CD14-positive monocyte (primary cell): ENCODE measurements at regions not wholly inside any gene's neighbourhood (a gene's known extent, or its start where the extent isn't known, plus 50 kb on each side); places are given as distances from the start of the nearest gene placed in this dataset.

ENCODE experiments used
- DNase-seq, 3 donors: peaks; one replicate each; pipeline ENCODE4 v3.0.0-alpha.2; 2011 to 2022
- H2AFZ ChIP-seq: 2 replicates; pipeline ENCODE4 v1.6.0; 2012; ENCODE audit warnings: mild to moderate bottlenecking, low read depth, low read length, inconsistent platforms; ENCODE audit not compliant: insufficient read depth, poor library complexity, severe bottlenecking
- H3K27ac ChIP-seq, 2 donors: 1 replicate in 1 of 2; 2 replicates in 1 of 2; pipeline ENCODE4 v1.5.1; 2012 to 2013; ENCODE audit warnings: low read length in 2 of 2, control low read depth in 1 of 2, inconsistent platforms in 1 of 2, low read depth in 1 of 2, mild to moderate bottlenecking in 1 of 2
- H3K27me3 ChIP-seq, 2 donors: one replicate each; pipeline versions ENCODE4 v1.6.0 to v1.6.1; 2011 to 2013; ENCODE audit warnings: low read length in 2 of 2; ENCODE audit not compliant: control insufficient read depth in 2 of 2, insufficient read depth in 2 of 2
- H3K36me3 ChIP-seq, 2 donors: replicated peaks in 1 of 2; 1 replicate in 1 of 2; 2 replicates in 1 of 2; pipeline versions ENCODE4 v1.5.1 to v1.6.1; 2012 to 2013; ENCODE audit warnings: low read length in 2 of 2, control low read depth in 1 of 2, inconsistent platforms in 1 of 2, mild to moderate bottlenecking in 1 of 2; ENCODE audit not compliant: insufficient read depth in 2 of 2, control insufficient read depth in 1 of 2
- H3K4me1 ChIP-seq, 2 donors: 1 replicate in 1 of 2; 2 replicates in 1 of 2; pipeline versions ENCODE4 v1.5.1 to v1.6.1; 2012 to 2013; ENCODE audit warnings: low read length in 2 of 2, control low read depth in 1 of 2, inconsistent platforms in 1 of 2, mild to moderate bottlenecking in 1 of 2, moderate library complexity in 1 of 2; ENCODE audit not compliant: insufficient read depth in 2 of 2, control insufficient read depth in 1 of 2
- H3K4me2 ChIP-seq: replicated peaks from 2 replicates; pipeline ENCODE3; 2012; ENCODE audit warnings: low read length, moderate library complexity, mild to moderate bottlenecking; ENCODE audit not compliant: poor library complexity, severe bottlenecking; ENCODE audit errors: extremely low read depth
- H3K4me3 ChIP-seq, 3 experiments: fragments of 200-600 bp in 1 of 3; sonication (generic) in 1 of 3; replicated peaks in 1 of 3; 1 replicate in 2 of 3; 2 replicates in 1 of 3; pipeline ENCODE4 v1.5.1; 2011 to 2013; ENCODE audit warnings: low read length in 3 of 3, mild to moderate bottlenecking in 3 of 3, control low read depth in 2 of 3, low read depth in 2 of 3, inconsistent platforms in 1 of 3, moderate library complexity in 1 of 3
- H3K79me2 ChIP-seq: 2 replicates; pipeline ENCODE4 v1.6.0; 2012; ENCODE audit warnings: mild to moderate bottlenecking, control low read depth, inconsistent platforms, low read length, moderate library complexity; ENCODE audit not compliant: insufficient read depth
- H3K9ac ChIP-seq: 2 replicates; pipeline ENCODE4 v1.6.0; 2017; ENCODE audit warnings: low read length, mild to moderate bottlenecking; ENCODE audit not compliant: insufficient read depth, poor library complexity, severe bottlenecking
- H3K9me3 ChIP-seq, 2 donors: replicated peaks in 1 of 2; 1 replicate in 1 of 2; 2 replicates in 1 of 2; pipeline versions ENCODE4 v1.5.1 to v1.6.1; 2012 to 2013; ENCODE audit warnings: low read length in 2 of 2, control low read depth in 1 of 2; ENCODE audit not compliant: control insufficient read depth in 1 of 2, insufficient read depth in 1 of 2
- H4K20me1 ChIP-seq: 2 replicates; pipeline ENCODE4 v1.6.0; 2012; ENCODE audit warnings: mild to moderate bottlenecking, low read length, control low read depth, moderate library complexity; ENCODE audit not compliant: insufficient read depth
- H3K27ac Mint-ChIP-seq, 7 donors: one replicate each; pipeline ENCODE4 v1.8.0; 2020; ENCODE audit warnings: mild to moderate bottlenecking in 7 of 7, mixed read lengths in 7 of 7, moderate library complexity in 6 of 7, inconsistent platforms in 2 of 7
- H3K27me3 Mint-ChIP-seq, 3 donors: one replicate each; pipeline ENCODE4 v1.8.0; 2021 to 2022; ENCODE audit warnings: low read depth in 3 of 3, mild to moderate bottlenecking in 3 of 3, mixed read lengths in 3 of 3, moderate library complexity in 3 of 3, inconsistent platforms in 1 of 3
- H3K36me3 Mint-ChIP-seq, 2 donors: one replicate each; pipeline ENCODE4 v1.8.0; 2020; ENCODE audit warnings: mixed read lengths in 2 of 2, inconsistent platforms in 1 of 2, mild to moderate bottlenecking in 1 of 2
- H3K4me1 Mint-ChIP-seq: one replicate; pipeline ENCODE4 v1.8.0; 2020; ENCODE audit warnings: mild to moderate bottlenecking, mixed read lengths
- H3K4me3 Mint-ChIP-seq, 2 donors: one replicate each; pipeline ENCODE4 v1.8.0; 2020; ENCODE audit warnings: mild to moderate bottlenecking in 2 of 2, mixed read lengths in 2 of 2, moderate library complexity in 1 of 2
- H3K9me3 Mint-ChIP-seq, 7 donors: one replicate each; pipeline ENCODE4 v1.8.0; 2020 to 2022; ENCODE audit warnings: mixed read lengths in 7 of 7, mild to moderate bottlenecking in 6 of 7, moderate library complexity in 6 of 7, inconsistent platforms in 2 of 7
- WGBS: methylation state at CpG from one replicate; pipeline ENCODE4 v1.1.5; 2013; ENCODE audit warnings: missing lambda C conversion rate; ENCODE audit not compliant: insufficient coverage; 5-methylcytosine and 5-hydroxymethylcytosine counted together
- intact Hi-C, 2 donors: fragments of 100-400 bp; cut with micrococcal nuclease; formaldehyde crosslinking; loops; one replicate each; pipeline versions ENCODE4 v1.15.0 to v1.15.1; 2023
- TF ChIP-seq, protein P1 (sequence below): fragments of 200-600 bp; IDR thresholded peaks from one replicate; pipeline ENCODE4 v1.8.0; 2022; ENCODE audit warnings: antibody characterized with exemption, mild to moderate bottlenecking

DNA sequence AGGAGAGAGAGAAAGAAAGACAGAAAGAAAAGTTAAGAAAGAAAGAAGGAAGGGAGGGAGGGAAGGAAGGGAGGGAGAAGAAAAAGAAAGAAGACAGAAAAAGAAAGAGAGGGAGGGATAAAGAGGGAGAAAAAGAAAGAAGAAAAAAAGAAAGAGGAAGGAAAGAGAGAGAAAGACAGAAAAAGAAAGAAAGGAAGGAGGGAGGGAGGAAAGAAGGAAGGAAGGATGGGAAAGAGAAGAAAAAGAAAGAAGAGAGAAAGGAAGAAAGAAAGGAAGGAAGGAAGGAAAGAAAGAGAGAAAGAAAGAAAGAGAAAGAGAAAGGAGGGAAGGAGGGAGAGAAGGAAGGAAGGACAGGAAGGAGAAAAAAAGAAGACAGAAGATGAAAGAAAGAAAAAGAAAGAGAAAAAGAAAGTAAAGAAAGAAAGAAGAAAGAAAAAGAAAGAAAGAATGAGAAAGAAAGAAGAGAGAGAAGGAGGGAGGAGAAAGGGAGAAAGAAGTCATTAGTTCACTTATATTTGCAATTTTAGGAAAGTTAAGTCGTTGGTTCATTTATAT, 567.2 kb upstream of the CBLB start:
- Histone ChIP-seq H3K9me3 (peaks cover 0 to 9% of the 10 kb centered on the region in 2 donors), H3K4me2 (no peak overlapping the region), H3K9ac (no peak overlapping the region), H3K27me3 (no peaks in the 10 kb centered on the region), H3K4me1 (no peaks in the 10 kb centered on the region), H3K36me3 (no peaks in the 10 kb centered on the region), H3K4me3 (no peak overlapping the region), H3K27ac (no peak overlapping the region), H4K20me1 (no peaks in the 10 kb centered on the region), H2AFZ (no peak overlapping the region), H3K79me2 (no peaks in the 10 kb centered on the region)
- H3K36me3 Mint-ChIP-seq: no peaks in the 10 kb centered on the region
- TF ChIP-seq, protein P1, sequence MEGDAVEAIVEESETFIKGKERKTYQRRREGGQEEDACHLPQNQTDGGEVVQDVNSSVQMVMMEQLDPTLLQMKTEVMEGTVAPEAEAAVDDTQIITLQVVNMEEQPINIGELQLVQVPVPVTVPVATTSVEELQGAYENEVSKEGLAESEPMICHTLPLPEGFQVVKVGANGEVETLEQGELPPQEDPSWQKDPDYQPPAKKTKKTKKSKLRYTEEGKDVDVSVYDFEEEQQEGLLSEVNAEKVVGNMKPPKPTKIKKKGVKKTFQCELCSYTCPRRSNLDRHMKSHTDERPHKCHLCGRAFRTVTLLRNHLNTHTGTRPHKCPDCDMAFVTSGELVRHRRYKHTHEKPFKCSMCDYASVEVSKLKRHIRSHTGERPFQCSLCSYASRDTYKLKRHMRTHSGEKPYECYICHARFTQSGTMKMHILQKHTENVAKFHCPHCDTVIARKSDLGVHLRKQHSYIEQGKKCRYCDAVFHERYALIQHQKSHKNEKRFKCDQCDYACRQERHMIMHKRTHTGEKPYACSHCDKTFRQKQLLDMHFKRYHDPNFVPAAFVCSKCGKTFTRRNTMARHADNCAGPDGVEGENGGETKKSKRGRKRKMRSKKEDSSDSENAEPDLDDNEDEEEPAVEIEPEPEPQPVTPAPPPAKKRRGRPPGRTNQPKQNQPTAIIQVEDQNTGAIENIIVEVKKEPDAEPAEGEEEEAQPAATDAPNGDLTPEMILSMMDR: peak; percentile 11
- H3K4me3 Mint-ChIP-seq: peak overlapping the region in 1 of 2 donors; percentile 4
- peaks cover 0 to 1% (median 0%) of the 10 kb centered on the region in 3 donors for H3K27me3 Mint-ChIP-seq
- H3K9me3 Mint-ChIP-seq: peaks cover 6 to 24% (median 14%) of the 10 kb centered on the region in 7 donors
- DNase-seq: no peak
- no peak overlapping the region for H3K27ac Mint-ChIP-seq
- no CpG with 5 or more reads among the region's 1 CpG for WGBS
- no peaks in the 10 kb centered on the region for H3K4me1 Mint-ChIP-seq
- intact Hi-C loops: no loop called here

DNA sequence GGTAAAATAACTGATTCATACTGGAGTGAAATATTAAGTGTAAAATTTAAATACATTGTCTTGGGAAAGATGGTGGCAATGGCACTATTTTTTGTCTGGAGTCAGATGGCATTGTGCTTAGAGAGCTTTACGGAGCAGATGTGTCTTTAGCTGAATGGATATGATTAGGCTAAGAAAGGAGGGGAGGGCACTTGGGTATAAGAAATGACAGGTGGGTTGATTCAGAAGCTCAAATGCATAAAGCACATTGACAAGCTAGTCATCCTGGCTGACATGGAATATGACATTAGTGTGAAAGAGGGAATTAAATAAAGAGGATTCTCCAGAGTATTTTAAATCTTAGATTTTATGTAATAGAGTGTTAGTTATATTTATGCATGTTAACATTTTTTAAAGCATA, 570.1 kb upstream of the CBLB start:
- intact Hi-C loops: no loop called here
- H3K9me3 ChIP-seq: peaks cover 0 to 5% of the 10 kb centered on the region in 2 donors
- no peak overlapping the region for H2AFZ ChIP-seq
- TF ChIP-seq, protein P1: no peak
- H3K9ac ChIP-seq: no peak overlapping the region
- no peak overlapping the region for H3K4me3 ChIP-seq
- H3K27ac Mint-ChIP-seq: no peak overlapping the region
- no peak overlapping the region for H3K4me3 Mint-ChIP-seq
- no peaks in the 10 kb centered on the region for H3K27me3 ChIP-seq
- DNase-seq: no peak
- no peak overlapping the region for H3K4me2 ChIP-seq
- no peaks in the 10 kb centered on the region for H3K36me3 Mint-ChIP-seq
- H3K9me3 Mint-ChIP-seq: peaks cover 1 to 16% (median 10%) of the 10 kb centered on the region in 7 donors
- H4K20me1 ChIP-seq: no peaks in the 10 kb centered on the region
- no peaks in the 10 kb centered on the region for H3K4me1 Mint-ChIP-seq
- peaks cover 0 to 1% (median under 1%) of the 10 kb centered on the region in 3 donors for H3K27me3 Mint-ChIP-seq
- H3K36me3 ChIP-seq: no peaks in the 10 kb centered on the region
- no peaks in the 10 kb centered on the region for H3K79me2 ChIP-seq
- no peak overlapping the region for H3K27ac ChIP-seq
- WGBS: 100% methylated on average over 1 of the region's 1 CpG
- H3K4me1 ChIP-seq: no peaks in the 10 kb centered on the region
